HG03521 (cell line): ENCODE measurements at regions not wholly inside any gene's neighbourhood (a gene's known extent, or its start where the extent isn't known, plus 50 kb on each side); places are given as distances from the start of the nearest gene placed in this dataset.
A peak's percentile ranks its signal among the peaks of the same experiment; 100 is the strongest.
"Not testable (repeated sequence)": the region's sequence is repeated elsewhere in the genome, so short reads cannot be mapped to it uniquely, and the experiment has no call there.

Experiments
- ATAC-seq: cut with Tn5 transposase; IDR thresholded peaks from one replicate; pipeline ENCODE4 v1.9.1; 2021; ENCODE audit warnings: mild to moderate bottlenecking, moderate library complexity; ENCODE audit not compliant: unreplicated experiment

DNA sequence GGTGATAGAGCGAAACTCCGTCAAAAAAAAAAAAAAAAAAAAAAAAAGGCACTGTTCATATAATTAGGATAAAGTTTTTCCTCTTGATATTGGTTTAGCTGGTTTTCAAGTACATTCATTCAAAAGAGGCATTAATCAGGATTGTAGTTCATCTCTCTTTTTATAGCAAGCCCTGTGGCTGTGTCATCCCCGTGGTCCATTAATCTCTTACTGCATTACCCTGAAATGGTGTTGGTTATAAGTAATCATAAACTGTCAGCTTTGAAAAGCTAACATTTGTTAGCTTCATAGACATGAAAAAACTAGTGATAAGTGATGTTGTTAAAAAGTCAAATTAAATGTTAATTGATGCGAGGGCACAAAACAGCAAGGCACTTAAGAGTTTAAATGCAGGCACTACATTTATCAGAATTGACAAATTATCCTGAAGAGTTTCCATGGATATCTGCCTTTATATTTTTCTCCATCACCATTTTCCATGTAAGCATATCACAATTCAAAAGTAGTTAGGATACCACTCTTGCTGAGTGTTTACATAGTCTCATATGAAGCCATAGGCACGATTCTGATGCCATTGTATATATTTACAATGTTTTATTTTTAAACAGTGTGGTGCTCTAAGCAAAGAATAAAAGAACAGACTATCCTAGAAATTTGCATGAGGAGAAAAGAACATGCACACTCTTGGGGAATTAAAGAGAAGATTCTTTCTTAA lies 193.1 kb downstream of the OTOL1 start:
- no peak for ATAC-seq

DNA sequence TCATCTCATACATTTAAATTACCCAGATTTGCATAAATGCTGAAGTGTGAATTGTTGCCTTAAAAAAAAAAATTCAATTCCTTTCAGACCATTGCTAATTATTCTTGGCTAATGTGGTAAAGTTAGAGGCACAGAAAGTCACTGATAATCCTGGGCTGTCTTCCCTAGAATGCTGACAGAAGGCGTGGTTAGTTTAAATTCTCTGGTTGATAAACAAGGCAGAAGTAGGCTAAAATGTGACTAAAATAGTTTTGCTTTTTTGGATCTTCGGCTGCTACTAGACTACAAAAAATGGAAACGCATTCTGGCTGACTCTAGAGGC lies 193.7 kb downstream of the OTOL1 start:
- no peak for ATAC-seq

DNA sequence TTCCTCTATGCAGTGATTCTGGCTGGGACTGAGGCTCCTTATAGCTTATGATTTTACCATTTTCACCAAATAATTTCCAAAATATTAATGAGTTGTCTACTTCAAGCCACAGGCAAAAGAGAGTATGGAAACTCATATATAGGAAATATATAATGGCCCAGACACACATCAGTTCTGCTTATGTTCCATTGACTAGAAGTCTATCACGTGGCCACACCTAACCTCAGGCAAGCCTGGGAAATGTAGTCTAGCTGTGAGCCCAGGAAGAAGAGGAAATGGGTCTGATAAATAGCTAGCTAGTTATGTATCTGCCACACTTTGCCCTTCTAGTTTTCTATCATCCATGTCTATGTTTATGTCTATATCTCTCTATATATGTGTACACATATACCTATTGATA lies 195.1 kb downstream of the OTOL1 start:
- ATAC-seq = no peak

DNA sequence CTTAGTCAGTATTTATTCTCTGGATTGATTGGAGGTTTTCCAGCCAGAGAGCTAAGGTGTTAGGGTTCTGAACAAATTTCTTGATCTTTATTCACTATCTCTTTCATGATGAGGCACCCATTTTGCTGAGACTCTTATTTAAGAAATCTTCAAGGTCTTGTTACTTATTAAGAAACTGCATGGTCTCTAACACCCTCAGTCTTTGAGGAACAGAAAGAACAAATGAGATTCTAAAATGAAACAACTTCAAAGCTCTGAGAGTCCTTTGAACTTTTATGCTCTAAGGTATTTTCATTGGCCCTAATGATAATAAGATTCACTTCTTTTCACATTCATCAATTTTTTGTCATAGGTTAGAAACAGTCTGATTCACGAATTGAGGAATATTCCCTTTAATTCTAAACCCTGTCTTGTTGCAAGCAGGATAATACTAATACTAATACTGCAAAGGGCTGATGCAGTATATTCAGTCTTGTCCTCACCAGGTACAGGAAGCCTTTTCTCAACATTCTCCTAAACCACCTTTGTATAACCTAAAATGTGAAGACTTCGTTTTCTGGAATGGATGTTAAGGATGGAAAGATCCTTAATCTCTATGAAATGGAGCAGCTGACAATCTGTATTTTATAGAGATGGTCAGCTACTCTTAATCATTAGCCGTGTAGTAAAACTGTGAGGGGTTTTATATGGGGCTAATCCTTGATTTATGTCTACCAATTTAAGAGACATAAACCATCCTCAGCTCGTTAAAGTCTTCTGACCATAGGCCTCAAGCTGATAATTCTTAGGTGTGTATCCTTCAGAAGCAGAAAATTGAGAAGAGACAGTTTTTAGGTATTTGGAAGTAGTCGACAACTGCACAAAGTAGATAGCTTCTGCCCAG lies 198.3 kb downstream of the OTOL1 start:
- ATAC-seq = no peak

DNA sequence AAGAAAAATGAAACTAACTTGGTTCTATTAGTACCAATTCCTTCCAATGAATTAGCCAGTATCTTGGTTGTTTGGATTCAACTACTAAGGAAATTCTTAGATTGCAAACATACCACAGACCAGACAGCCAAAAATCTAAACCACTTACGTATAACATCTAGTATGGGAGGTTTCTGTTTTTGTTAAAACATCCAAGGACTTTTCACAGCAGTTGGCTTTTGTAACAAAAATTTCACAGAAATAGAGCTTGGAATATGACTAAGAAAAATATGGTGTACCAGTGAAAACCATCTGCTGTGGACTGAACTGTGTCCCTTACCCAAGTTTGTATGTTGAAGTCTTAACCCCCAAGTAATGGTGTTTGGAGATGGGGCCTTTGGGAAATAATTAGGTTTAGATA lies 199.2 kb downstream of the OTOL1 start:
- no peak for ATAC-seq

DNA sequence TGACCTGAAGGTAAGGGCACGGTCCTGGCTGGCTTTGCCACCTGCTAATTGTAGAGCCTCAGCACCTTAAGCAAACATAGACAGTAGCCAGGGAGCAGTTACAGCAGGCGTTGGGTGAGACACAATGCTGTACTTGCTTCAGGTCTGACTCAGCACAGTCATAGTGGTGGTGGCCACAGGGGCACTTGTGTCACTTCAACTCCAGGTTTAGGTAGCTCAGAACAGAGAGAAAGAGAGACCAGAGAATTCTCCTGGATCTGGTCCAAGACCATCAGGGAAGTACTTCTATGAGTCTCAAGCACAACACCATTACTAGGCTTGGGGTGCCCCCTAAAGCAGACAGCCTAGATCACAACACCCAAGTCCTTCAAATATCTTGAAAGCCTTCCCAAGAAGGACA lies 204.4 kb downstream of the OTOL1 start:
- no peak for ATAC-seq

DNA sequence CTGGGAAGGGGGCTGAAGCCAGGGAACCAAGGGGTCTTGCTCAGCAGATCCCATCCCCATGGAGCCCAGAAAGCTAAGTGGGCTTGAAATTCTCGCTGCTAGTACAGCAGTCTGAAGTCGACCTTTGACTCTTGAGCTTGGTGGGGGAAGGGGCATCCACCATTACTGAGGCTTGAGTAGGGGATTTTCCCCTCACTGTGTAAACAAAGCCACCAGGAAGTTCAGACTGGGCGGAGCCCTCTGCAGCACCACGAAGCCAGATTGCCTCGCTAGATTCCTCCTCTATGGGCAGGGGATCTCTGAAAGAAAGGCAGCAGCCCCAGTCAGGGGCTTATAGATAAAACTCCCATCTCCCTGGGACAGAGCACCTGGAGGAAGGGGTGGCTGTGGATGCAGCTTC lies 210.6 kb downstream of the OTOL1 start:
- not testable (repeated sequence) for ATAC-seq

DNA sequence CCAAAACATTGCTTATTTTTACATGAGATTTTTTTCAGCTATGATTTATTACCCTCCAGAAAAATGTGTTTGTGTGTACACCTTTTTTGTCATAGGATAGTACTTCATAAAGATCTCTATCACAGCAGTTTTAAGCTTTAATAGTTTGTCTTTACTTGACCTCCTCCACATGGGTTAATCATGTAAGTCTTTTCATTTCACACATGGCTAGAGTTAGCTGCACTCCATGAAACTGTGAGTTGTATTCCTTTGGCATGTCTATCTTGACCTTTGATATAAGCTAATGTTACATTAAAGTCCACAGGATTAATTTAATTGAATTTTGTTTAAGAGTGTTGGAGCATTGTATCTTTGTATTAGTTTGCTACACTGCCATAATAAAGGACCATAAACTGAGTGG lies 217.1 kb downstream of the OTOL1 start:
- no peak for ATAC-seq

DNA sequence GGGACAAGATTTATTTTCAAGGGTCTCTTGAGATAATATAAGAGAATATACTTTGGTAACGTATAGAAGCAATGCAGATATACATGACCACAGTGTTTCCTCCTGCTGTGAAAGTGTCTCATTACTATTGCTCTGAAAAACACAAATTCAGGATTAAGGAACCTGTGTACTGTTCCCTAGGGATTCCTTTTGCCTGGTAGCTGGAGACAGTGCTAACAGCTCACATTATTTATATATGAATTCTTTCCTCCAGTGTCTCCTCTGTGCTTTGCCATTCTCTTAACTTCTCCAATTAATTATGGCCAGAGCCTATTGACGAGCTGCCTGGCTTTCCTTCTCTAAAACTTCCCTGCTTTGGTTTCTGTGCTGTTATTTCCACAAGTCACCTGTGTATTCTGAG lies 235.4 kb downstream of the OTOL1 start:
- ATAC-seq = no peak

DNA sequence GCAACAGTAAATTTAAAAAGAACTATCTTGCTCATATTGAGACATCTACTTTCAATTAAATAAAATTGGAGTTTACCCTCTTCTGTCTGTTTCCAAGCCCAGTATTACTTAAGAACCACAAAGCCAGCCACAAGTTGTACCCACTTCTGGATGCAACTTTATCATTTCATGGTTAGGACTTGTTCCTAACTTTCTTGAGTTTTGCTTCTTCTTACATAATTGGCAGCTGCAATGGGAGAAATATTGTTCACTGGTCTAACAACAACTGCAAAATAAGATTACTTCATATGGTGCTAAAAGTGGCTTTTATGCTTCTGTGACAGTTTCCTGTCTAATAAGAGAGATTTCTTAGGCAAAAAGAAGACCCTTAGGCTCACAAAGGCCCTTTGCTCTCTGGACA lies 240.6 kb downstream of the OTOL1 start:
- no peak for ATAC-seq

DNA sequence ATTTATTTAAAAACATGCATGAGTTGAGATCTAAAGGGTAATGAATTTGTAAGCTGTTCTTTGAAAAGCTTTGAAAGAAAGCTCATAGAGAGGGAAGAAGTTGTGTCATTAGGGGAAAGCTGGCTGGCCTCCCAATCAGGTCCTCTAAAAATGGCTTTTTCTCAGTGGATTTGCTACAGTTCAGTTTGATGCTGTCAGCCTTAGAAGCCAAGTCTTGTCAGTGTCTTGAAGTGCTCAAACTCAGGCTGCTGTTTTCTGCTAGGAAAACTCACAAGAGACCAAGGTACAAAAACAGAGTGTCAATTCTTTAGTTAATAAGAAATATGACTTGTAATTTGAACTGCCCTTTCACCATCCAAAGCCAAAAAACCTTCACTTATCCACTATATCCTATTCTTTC lies 243.8 kb downstream of the OTOL1 start:
- ATAC-seq = no peak

DNA sequence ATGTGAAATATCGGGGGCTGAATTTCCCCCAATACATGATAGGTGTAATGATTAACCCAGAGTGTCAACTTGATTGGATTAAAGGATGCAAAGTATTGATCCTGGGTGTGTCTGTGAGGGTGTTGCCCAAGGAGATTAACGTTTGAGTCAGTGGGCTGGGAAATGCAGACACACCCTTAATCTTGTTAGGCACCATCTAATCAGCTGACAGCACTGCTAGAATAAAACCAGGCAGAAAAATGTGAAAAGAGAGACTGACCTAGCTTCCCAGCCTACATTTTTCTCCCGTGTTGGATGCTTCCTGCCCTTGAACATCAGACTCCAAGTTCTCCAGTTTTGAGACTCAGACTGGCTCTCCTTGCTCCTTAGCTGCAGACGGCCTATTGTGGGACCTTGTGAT lies 247.8 kb downstream of the OTOL1 start:
- ATAC-seq = no peak

DNA sequence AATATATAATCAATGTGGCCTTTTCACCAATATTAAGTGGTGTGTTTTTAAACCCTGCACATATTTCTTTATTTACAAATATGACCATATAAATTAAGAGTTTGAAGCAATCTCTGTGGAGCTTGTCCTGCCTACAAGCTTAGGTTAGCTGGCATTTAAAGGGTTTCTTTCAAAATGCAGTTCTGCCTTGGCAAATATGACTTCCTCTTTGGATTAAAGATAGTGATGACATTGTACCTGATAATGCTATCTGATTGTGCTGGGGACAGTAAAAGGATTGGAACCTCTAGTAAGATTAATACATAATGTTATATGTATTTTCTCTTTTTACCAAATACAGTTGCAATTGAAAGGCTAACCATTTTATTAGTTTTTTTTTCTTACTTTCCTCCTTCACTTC lies 249.1 kb downstream of the OTOL1 start:
- no peak for ATAC-seq

DNA sequence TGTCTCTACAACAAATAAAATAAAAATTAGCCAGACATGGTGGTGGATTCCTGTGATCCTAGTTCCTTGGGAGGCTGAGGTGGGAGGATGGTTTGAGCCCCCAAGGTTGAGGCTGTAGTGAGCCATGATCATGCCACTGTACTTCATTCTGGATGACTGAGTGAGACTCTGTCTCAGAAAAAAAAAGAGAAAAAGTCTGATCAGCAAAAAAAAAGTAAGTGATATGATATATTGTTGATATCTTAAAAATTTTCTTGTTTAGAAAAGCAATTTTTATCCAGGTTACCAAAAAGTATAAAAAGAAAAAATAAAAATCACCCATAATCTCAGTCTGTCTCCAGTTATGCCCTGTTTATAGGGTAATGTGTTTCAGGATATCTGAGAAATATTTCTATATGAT lies 251.4 kb downstream of the OTOL1 start:
- no peak for ATAC-seq

DNA sequence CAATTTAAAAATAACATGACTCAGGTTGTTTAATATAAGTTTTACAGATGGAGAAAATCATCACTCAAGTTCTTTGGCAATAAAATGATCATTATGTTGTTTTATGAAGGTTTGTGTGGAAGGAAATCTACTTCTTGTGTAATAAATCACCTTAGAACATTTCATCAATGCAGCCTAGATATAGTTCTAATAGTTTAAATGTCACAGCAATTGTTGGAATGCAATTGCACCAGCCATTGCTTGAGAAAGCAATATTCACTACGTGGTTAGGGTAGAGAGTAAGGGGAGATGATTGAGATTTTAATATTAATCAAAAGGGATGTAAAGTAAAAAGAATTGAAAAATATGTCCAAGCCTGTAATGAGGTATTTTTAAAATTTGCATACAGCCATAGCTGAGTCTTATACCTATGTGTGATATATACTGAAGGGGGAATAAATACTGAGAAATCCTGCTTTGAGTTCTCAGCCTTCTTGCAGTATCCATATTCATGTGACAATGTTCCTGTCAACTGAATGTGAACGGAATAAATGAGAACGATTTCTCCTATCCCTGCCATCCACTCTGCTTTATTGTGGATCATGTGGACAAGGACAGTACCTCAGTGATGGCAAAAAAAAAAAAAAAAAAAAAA lies 257.9 kb downstream of the OTOL1 start:
- no peak for ATAC-seq

DNA sequence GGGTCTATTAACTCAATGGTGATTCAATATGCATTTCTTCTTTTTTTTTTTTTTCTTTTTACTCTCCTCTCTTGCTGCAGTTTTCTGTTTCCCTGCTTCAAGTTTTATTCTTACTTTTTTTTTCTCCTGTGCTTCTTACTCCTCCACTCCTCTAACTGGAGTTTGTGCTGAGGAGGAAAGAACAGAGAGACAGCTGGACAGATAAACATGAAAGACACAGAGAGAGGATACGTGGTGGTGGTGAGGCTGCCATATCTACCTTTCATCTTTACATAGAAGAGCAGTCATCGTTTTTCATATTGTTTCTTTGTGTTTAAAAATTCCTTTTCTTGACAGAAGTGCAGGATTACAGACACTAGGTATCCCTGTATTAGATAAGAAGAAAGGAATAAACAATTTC lies 262.8 kb downstream of the OTOL1 start:
- ATAC-seq = no peak

DNA sequence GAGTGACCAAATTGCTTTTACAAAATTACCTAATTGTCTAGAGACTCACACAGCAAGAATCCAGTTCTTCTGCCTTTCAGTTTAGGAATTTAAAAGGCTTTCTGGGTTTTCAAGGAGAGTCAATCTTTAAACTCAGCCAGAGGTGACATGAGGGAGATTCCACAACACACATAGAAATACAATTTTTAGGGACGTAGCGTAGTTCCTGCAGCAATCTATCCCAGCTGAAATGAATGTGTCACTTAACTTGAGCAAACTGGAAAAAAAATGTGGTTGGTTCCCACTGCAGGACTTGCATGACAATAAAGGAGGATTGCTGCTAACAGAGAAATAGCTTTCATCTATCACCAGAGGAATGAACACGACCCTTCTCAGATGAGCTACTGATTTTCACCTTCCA lies 269.7 kb downstream of the OTOL1 start:
- no peak for ATAC-seq

DNA sequence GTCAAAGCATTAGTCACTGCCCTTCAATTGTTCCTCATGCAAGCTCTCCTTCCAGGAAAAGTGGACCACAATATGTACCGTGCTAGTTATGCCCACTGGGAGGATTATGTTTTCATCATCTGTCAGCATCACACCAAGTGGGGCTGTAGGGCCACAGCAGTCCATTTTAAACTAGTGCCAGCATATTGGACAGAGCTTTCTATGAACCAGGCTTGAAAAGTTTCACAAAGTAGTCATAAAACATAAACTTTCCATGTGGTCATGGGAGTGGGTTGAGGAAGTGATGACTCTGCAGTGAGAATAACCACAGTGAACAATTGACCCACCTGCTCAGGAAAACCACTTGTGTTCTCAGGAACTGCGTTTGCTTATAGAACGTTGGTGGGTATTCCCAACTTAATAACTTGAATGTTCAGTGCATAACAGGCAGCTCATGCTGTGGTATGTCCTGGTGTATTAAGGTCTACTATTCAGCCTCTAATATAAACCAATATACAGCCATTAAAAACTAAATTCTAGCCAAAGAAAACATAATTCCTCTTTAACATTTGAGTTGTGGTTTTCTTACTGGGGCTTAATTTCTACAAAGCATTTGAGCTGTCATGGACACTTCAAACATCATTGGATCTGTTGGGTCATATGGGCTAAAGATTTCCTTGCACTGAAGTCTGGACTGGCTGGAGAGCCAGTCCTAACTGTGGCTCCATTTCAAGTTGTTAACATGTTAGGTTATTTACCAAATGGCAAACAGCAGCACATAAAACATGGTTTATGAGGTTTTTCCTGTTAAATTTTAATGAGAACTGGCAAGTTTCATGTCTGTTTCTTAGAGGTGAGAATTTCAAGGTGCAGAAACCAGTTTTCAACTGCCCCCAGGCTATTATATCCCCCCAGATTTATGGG lies 274.1 kb downstream of the OTOL1 start:
- peak; percentile 74 for ATAC-seq

DNA sequence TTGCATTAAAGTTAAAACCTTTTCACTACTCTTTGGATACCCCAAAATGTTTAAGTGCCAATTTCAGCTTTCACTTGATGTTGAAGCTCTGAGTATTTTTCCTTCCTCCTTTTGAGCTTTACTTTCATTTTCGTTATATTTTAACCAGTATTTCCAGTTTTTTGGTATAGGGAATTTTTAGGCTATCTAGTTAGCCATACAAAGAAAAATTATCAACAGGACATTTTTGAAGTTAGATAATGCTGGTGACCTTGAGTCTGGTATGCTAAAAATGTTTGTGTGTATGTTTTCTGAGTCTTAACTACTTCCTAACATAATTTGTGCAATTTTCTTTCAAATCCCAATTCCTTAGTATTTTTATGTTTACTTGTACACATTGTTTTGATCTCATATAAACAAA lies 284.8 kb downstream of the OTOL1 start:
- no peak for ATAC-seq

DNA sequence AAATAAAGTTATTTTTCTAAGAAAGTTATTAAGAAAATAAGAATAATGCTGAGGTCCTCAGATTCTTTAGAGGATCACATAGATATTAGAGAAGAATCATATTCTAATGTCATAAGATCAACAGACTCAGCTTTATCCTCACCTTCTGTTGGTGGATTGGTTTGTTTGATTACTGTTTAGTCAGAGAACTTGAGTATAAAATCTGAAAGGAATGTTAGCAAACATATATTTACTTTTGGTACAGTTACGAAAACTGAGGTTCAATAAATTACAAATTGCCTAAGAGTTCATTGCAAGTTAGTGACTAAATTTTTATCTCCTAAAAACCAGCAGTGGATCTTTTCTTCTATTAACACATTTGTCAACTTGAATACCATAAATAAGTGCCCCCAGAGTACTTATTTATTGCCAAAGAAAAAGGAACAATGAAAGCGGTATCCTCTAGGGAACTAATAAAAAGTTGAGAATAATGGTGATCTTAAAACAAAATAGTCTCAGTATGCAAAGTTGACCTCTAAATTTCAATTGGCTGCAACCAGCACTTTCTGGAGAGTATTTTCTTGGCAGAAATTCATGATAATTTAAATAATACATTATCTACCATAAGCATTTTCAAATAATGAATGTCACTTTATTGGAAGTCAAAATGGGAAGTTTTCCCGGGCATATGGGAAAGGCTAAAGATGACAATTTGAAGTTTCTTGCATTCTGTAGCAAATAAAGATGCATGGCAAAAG lies 296.8 kb downstream of the OTOL1 start:
- ATAC-seq = no peak
